Activated CD4-positive, alpha-beta T cell treated with anti-CD3 and anti-CD28 coated beads for 4 hours (primary cell): ENCODE measurements at regions not wholly inside any gene's neighbourhood (a gene's known extent, or its start where the extent isn't known, plus 50 kb on each side); places are given as distances from the start of the nearest gene placed in this dataset.

Experiments used
- DNase-seq, 2 donors: peaks; one replicate each; pipeline ENCODE4 v3.0.0-alpha.2; 2020

GRCh38 chr1:201775380-201775779 lies 53.6 kb upstream of the IPO9 start:
- DNase-seq = no peak

- no peak for DNase-seq
Observed at GRCh38 chr1:201778279-201779065, 50.5 kb upstream of the IPO9 start.
